ENCODE measurements at regions not wholly inside any gene's neighbourhood (a gene's known extent, or its start where the extent isn't known, plus 50 kb on each side); places are given as distances from the start of the nearest gene placed in this dataset.

DNA sequence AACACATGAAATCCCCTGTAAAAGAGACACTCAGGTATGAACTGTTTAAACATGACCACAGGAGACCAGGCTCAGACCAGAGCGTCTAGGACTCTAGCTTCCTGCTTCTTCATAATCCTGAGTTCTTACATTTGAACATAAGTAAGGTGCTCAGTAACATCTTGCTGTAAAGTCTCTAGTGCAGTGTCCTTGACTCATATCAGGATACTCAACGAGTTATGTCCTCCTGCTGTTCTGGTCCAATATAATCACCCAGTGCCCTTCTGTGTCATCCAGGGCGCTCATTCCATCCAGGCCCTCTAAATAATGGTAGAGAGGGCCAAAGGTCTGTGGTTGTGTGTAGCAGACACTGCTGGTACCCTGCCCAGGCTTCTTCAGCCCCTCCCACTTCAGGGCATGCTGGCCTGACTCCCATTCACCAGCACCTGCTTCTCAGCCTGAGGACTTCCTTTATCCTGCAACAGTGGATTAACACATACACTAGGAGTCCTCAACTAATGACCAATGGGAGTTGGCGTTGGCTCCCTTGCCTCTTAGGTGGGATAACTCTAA is 66.8 kb upstream of the MOCS1 start:
- Histone ChIP-seq H3K4me3 (ENCODE audit: low read length) (no peak overlapping the region), H3K9ac (ENCODE audit: low read depth, low read length) (no peak overlapping the region), H3K9me3 (ENCODE audit: insufficient read depth, low read depth, low read length) (peaks cover 25% of the 10 kb centered on the region), H3K4me1 (ENCODE audit: insufficient read depth, low read length) (no peaks in the 10 kb centered on the region), H3K36me3 (ENCODE audit: insufficient read depth, low read depth, low read length) (no peaks in the 10 kb centered on the region), H3K27me3 (ENCODE audit: insufficient read depth, low read length) (no peaks in the 10 kb centered on the region), H3K27ac (ENCODE audit: low read length) (no peak overlapping the region)

DNA sequence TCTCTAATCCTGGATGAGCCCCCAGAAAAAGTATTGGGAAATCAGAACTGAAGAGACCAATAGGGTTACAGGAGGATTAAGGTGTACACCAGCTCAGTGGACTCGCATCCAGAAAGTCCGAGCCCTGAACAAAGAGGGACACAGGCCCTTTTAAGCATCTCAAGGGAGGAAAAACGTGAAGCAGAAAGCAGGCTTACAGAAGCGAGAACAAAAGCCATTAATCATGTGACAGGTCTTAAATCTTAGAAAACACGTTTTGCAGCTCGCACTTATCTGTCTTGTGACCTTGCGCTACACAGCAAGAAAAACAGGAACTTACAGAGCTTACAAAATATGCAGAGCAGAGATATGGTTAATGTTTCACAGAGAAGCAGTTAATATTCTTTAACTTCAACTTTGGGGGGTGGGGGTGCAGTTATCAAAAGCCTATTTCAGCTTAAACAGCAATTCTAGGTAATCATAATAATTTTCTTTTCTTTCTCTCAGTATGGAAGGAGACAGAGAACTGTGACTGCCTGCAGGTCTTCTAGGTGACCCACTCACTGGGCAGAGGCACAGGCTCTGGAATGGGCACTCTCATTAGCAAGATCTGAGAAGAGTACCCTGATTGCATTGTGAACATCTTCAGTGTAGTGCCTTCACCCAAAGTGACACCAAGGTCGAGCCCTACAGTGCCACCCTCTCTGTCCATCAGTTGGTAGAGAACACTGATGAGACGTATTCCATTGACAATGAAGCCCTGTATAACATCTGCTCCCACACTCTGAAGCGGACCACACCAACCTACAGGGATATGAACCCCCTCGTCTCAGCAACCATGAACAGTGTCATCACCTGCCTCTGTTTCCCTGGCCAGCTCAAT is 65.0 kb upstream of the MOCS1 start:
- Histone ChIP-seq H3K4me3 (ENCODE audit: low read length) (no peak overlapping the region), H3K9me3 (ENCODE audit: insufficient read depth, low read depth, low read length) (peaks cover 25% of the 10 kb centered on the region), H3K9ac (ENCODE audit: low read depth, low read length) (no peak overlapping the region), H3K4me1 (ENCODE audit: insufficient read depth, low read length) (no peaks in the 10 kb centered on the region), H3K27ac (ENCODE audit: low read length) (no peak overlapping the region), H3K27me3 (ENCODE audit: insufficient read depth, low read length) (no peaks in the 10 kb centered on the region), H3K36me3 (ENCODE audit: insufficient read depth, low read depth, low read length) (no peaks in the 10 kb centered on the region)

DNA sequence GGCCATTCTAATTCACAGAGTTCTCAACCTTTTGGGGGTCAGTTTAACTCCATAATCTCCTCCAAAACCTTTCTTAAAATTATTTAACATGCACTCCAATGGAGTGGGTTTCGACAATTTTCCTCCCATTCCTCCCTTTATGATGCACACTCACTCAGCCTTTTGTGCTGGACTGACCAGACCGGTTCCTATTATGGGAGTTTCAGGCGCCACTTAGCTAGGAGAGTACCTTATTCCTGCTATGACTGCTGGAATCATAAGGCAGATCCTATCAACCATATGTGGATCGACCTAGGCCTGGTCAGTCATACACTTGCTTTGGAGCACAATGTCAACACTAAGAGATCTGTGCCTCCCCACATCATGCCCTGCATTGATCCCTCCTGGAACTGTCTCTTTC is 63.9 kb upstream of the MOCS1 start:
- H3K9me3 ChIP-seq (ENCODE audit: insufficient read depth, low read depth, low read length), result peaks cover 34% of the 10 kb centered on the region
- H3K4me1 ChIP-seq (ENCODE audit: insufficient read depth, low read length), result no peaks in the 10 kb centered on the region
- no peak overlapping the region for H3K9ac ChIP-seq (ENCODE audit: low read depth, low read length)
- H3K4me3 ChIP-seq (ENCODE audit: low read length), result no peak overlapping the region
- H3K36me3 ChIP-seq (ENCODE audit: insufficient read depth, low read depth, low read length), result no peaks in the 10 kb centered on the region
- no peak overlapping the region for H3K27ac ChIP-seq (ENCODE audit: low read length)
- H3K27me3 ChIP-seq (ENCODE audit: insufficient read depth, low read length), result no peaks in the 10 kb centered on the region

DNA sequence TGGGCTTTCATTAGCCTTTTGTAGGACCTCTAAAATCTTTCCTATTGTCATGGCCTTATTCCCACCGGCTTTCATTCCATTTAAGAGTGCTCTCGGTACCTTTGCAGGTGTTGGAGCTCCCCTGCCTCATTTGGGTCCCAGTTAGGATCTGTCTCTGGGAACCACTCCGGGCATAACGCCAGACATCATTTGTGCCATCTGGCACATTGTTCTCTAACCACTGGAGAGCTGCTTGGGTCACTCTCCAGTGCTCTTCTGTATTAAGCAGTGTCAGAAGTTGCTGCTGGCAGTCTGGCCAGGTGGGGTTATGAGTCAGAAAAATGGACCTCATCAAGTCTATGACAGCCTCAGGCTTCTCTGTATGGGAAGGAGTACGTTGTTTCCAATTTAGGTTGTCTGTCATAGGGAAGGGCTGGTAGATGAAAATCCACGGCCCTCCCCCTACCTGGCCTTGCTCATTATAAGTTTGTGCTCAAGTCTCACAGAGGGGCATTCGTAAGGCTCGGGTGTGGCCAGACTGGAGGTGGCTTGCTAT is 62.9 kb upstream of the MOCS1 start:
- H3K9me3 ChIP-seq (ENCODE audit: insufficient read depth, low read depth, low read length), result peaks cover 43% of the 10 kb centered on the region

DNA sequence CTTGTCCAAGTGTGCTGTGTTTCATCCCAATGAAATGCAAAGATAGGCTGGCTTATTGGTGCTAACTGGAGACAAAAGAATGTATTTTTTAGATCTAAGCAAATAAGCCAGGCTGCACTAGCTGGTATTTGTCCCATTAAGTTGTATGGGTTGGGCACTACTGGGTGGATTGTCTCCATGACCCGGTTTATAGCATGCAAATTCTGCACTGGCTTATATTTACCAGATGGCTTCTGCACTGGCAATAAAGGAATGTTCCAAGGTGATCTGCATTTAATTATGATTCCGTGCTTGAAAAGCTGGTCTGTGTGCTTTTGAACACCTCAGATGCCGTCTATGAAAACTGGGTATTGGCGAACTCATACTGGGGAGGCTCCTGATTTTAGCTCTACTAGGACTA is 61.4 kb upstream of the MOCS1 start:
- Histone ChIP-seq H3K4me1 (ENCODE audit: insufficient read depth, low read length) (no peaks in the 10 kb centered on the region), H3K9me3 (ENCODE audit: insufficient read depth, low read depth, low read length) (peaks cover 44% of the 10 kb centered on the region), H3K9ac (ENCODE audit: low read depth, low read length) (no peak overlapping the region), H3K27ac (ENCODE audit: low read length) (no peak overlapping the region), H3K27me3 (ENCODE audit: insufficient read depth, low read length) (no peaks in the 10 kb centered on the region), H3K36me3 (ENCODE audit: insufficient read depth, low read depth, low read length) (no peaks in the 10 kb centered on the region), H3K4me3 (ENCODE audit: low read length) (no peak overlapping the region)

More for the DNA sequence above, 62.9 kb upstream of the MOCS1 start:
- no peak overlapping the region for H3K9ac ChIP-seq (ENCODE audit: low read depth, low read length)
- H3K4me1 ChIP-seq (ENCODE audit: insufficient read depth, low read length), result no peaks in the 10 kb centered on the region
- H3K36me3 ChIP-seq (ENCODE audit: insufficient read depth, low read depth, low read length), result no peaks in the 10 kb centered on the region
- no peak overlapping the region for H3K27ac ChIP-seq (ENCODE audit: low read length)
- H3K4me3 ChIP-seq (ENCODE audit: low read length), result no peak overlapping the region
- H3K27me3 ChIP-seq (ENCODE audit: insufficient read depth, low read length), result no peaks in the 10 kb centered on the region

- H3K4me3 ChIP-seq (ENCODE audit: low read length), result no peak overlapping the region
- H3K9me3 ChIP-seq (ENCODE audit: insufficient read depth, low read depth, low read length), result peaks cover 24% of the 10 kb centered on the region
- no peaks in the 10 kb centered on the region for H3K27me3 ChIP-seq (ENCODE audit: insufficient read depth, low read length)
- no peaks in the 10 kb centered on the region for H3K36me3 ChIP-seq (ENCODE audit: insufficient read depth, low read depth, low read length)
- no peak overlapping the region for H3K27ac ChIP-seq (ENCODE audit: low read length)
- H3K4me1 ChIP-seq (ENCODE audit: insufficient read depth, low read length), result no peaks in the 10 kb centered on the region
- no peak overlapping the region for H3K9ac ChIP-seq (ENCODE audit: low read depth, low read length)
Observed at GRCh38 chr6:39992861-39993622, 58.8 kb upstream of the MOCS1 start.
